ENCODE measurements at regions not wholly inside any gene's neighbourhood (a gene's known extent, or its start where the extent isn't known, plus 50 kb on each side); places are given as distances from the start of the nearest gene placed in this dataset.

DNA sequence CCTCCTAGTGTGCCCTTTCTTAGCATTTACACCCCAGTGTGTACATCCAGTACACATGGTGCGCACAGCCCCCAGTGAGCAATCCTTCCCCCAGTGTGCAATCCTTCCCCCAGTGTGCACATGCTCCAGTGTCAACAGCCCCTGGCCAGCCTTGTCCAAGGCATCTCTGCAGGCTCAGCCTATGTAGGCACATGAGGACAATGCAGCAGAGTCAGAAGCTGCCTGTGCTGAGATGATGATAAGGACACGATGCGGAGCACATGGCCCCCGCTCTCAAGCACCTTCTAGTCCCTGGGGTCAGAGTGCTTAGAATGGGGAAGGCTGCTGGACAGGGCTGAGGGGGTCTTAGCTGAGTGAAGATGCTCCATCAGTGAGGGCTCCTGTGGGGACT is 69.8 kb downstream of the GADD45G start:
- Histone ChIP-seq H3K36me3 (ENCODE audit: control insufficient read depth in 4 of 4, insufficient read depth in 4 of 4, low read length in 4 of 4) (no peaks in the 10 kb centered on the region), H3K27ac (ENCODE audit: low read depth in 1 of 2, low read length in 1 of 2) (no peak overlapping the region), H3K4me3 (no peak overlapping the region), H3K27me3 (ENCODE audit: control insufficient read depth in 3 of 3, insufficient read depth in 3 of 3, low read length in 2 of 3) (no peaks in the 10 kb centered on the region), H3K9ac (ENCODE audit: insufficient read depth in 1 of 2, low read length in 2 of 2) (no peak overlapping the region), H3K9me3 (ENCODE audit: control insufficient read depth in 4 of 4, insufficient read depth in 3 of 4, low read length in 3 of 4) (peaks cover 0 to 2% (median 0%) of the 10 kb centered on the region in 4 donors), H3K4me1 (ENCODE audit: control insufficient read depth in 5 of 5, insufficient read depth in 5 of 5, low read length in 5 of 5) (peaks cover 0 to 47% (median 22%) of the 10 kb centered on the region in 5 donors)
- DNase-seq (no peak), ATAC-seq (ENCODE audit: insufficient read depth, low FRiP score) (no peak)
- WGBS, 2 donors, result 88 to 95% methylated on average over 4 of the region's 4 CpGs
- TF ChIP-seq, protein P1, sequence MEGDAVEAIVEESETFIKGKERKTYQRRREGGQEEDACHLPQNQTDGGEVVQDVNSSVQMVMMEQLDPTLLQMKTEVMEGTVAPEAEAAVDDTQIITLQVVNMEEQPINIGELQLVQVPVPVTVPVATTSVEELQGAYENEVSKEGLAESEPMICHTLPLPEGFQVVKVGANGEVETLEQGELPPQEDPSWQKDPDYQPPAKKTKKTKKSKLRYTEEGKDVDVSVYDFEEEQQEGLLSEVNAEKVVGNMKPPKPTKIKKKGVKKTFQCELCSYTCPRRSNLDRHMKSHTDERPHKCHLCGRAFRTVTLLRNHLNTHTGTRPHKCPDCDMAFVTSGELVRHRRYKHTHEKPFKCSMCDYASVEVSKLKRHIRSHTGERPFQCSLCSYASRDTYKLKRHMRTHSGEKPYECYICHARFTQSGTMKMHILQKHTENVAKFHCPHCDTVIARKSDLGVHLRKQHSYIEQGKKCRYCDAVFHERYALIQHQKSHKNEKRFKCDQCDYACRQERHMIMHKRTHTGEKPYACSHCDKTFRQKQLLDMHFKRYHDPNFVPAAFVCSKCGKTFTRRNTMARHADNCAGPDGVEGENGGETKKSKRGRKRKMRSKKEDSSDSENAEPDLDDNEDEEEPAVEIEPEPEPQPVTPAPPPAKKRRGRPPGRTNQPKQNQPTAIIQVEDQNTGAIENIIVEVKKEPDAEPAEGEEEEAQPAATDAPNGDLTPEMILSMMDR (IDR thresholded peaks at IDR 0.05; ENCODE audit: control extremely low read depth, extremely low read depth), result no peak

DNA sequence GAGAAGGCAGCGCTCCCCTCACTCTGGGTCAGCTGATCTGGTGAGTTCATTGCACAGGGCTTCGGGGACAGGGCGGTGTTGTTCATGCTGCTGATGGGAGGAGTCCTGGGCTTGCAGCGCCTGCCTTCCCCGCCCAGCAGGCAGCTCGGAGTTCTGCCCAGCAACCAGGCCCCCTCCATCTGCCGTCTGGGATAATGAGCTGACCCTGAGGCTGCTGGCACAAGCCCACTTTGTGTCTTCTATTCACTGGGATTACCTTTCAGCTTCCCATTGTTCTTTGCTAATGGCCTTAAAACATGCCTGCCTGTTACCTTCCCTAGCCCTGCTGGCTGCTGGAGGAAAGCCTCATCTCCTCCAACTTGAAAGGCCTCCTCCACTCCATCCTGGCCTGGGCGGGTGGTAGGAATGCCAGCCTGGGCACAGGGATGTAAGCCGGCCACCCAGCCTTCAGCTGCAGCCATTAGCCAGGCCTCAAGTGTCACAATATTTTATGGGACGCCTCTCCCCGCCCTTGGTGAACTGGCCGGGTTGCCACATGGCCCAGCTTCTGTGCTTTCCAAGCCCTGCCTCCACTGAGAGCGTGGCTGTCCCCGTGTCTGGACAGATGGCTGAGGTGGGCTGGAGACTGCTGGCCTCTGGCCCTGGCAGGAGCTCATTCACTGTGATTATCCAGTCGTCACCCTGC is 70.4 kb downstream of the GADD45G start:
- no peak overlapping the region for H3K9ac ChIP-seq (ENCODE audit: insufficient read depth in 1 of 2, low read length in 2 of 2)
- DNase-seq (peak; percentile 50 to 58 (median 52)), ATAC-seq (ENCODE audit: insufficient read depth, low FRiP score) (no peak)
- no peak overlapping the region for H3K4me3 ChIP-seq
- no peaks in the 10 kb centered on the region for H3K36me3 ChIP-seq (ENCODE audit: control insufficient read depth in 4 of 4, insufficient read depth in 4 of 4, low read length in 4 of 4)
- TF ChIP-seq, protein P1 (IDR thresholded peaks at IDR 0.05; ENCODE audit: control extremely low read depth, extremely low read depth), result no peak
- H3K9me3 ChIP-seq (ENCODE audit: control insufficient read depth in 4 of 4, insufficient read depth in 3 of 4, low read length in 3 of 4), result peaks cover 0 to 2% (median 0%) of the 10 kb centered on the region in 4 donors
- WGBS, 2 donors, result 85 to 87% methylated on average over 15 of the region's 15 CpGs
- H3K4me1 ChIP-seq (ENCODE audit: control insufficient read depth in 5 of 5, insufficient read depth in 5 of 5, low read length in 5 of 5), result peaks cover 0 to 49% (median 22%) of the 10 kb centered on the region in 5 donors
- H3K27ac ChIP-seq (ENCODE audit: low read depth in 1 of 2, low read length in 1 of 2), result peak overlapping the region in 1 of 2 donors; percentile 10
- H3K27me3 ChIP-seq (ENCODE audit: control insufficient read depth in 3 of 3, insufficient read depth in 3 of 3, low read length in 2 of 3), result no peaks in the 10 kb centered on the region

DNA sequence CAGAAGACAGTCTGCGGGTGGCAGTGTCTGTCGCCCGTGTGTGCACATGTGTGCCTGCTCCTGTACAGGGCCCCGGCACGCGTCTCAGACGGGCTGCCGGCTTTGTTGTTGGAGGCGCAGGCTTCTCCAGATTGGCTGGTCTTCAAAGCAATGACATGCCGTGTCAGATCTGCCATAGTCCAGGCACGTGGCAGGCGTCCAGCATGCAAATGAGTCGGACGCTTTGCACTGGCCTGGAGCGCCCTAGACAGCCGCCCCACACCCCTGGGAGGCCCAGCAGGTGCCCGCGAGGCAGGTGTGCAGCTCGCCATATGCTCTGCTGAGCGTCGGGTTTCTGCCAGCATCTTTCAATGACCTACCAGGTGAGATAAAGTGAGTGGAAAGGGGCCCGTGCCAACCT is 71.5 kb downstream of the GADD45G start:
- Histone ChIP-seq H3K36me3 (ENCODE audit: control insufficient read depth in 4 of 4, insufficient read depth in 4 of 4, low read length in 4 of 4) (no peaks in the 10 kb centered on the region), H3K9ac (ENCODE audit: insufficient read depth in 1 of 2, low read length in 2 of 2) (no peak overlapping the region), H3K4me3 (no peak overlapping the region), H3K9me3 (ENCODE audit: control insufficient read depth in 4 of 4, insufficient read depth in 3 of 4, low read length in 3 of 4) (peaks cover 0 to 2% (median 0%) of the 10 kb centered on the region in 4 donors), H3K27ac (ENCODE audit: low read depth in 1 of 2, low read length in 1 of 2) (peak overlapping the region; percentile 4 to 9), H3K27me3 (ENCODE audit: control insufficient read depth in 3 of 3, insufficient read depth in 3 of 3, low read length in 2 of 3) (no peaks in the 10 kb centered on the region), H3K4me1 (ENCODE audit: control insufficient read depth in 5 of 5, insufficient read depth in 5 of 5, low read length in 5 of 5) (peaks cover 0 to 49% (median 22%) of the 10 kb centered on the region in 5 donors)
- ATAC-seq (ENCODE audit: insufficient read depth, low FRiP score), result peak; percentile 61
- DNase-seq, result peak; percentile 83 to 85 (median 85)
- TF ChIP-seq, protein P1 (IDR thresholded peaks at IDR 0.05; ENCODE audit: control extremely low read depth, extremely low read depth), result no peak
- 64 to 76% methylated on average over 22 of the region's 22 CpGs for WGBS, 2 donors
